K562 (cell line): ENCODE measurements at regions not wholly inside any gene's neighbourhood (a gene's known extent, or its start where the extent isn't known, plus 50 kb on each side); places are given as distances from the start of the nearest gene placed in this dataset.

Source experiments
- ATAC-seq: fragments of 200-7000 bp; cut with Tn5 transposase; 3 replicates; pipeline ENCODE4 v1.9.1; 2020; ENCODE audit warnings: moderate library complexity
- BruUV-seq: library from RNA; stranded (reverse); fragments of 400-500 nt; replicated peaks from 2 replicates; lab custom pipeline; 2021; lab: Mats Ljungman, UMichigan
- CTCF ChIA-PET: fragments of 300-600 bp; formaldehyde crosslinking; extraction: SDS; loops from one replicate; lab custom pipeline; 2021; ENCODE audit warnings: low intra/inter-chr PET ratio; lab: Yijun Ruan, JAX
- POLR2A ChIA-PET: fragments of 300-600, 350-650 bp; sonication (Branson Sonifier 250); formaldehyde crosslinking; extraction: SDS; loops from one replicate; lab custom pipeline; 2021; ENCODE audit warnings: antibody characterized with exemption, inconsistent platforms; lab: Yijun Ruan, JAX
- DNase-seq, 4 experiments: peaks; one replicate each; pipeline versions ENCODE4 v3.0.0 to v3.0.0-alpha.2; 2011 to 2018; ENCODE audit warnings: low spot score in 3 of 4, mixed read lengths in 3 of 4; ENCODE audit errors: extremely low read depth in 1 of 4
- FAIRE-seq: peaks from 2 replicates; lab custom pipeline; 2011; peaks lifted over from hg19 to GRCh38; lab: Jason Lieb, UNC
- H2AFZ ChIP-seq: 2 replicates; pipeline ENCODE4 v1.6.0; 2011; ENCODE audit warnings: low read depth, low read length, control low read depth, inconsistent platforms
- H3K27ac ChIP-seq: fragments of 200-600 bp; 3 replicates; pipeline ENCODE4 v1.8.0; 2011; ENCODE audit warnings: low read depth, mild to moderate bottlenecking, control low read depth, inconsistent platforms, low read length, moderate library complexity, mixed read lengths; ENCODE audit errors: extremely low read depth
- H3K27me3 ChIP-seq, 2 experiments: fragments of 300-600 bp in 1 of 2; 2 replicates in 1 of 2; 3 replicates in 1 of 2; pipeline versions ENCODE4 v1.6.0 to v1.8.0; 2011; ENCODE audit warnings: inconsistent platforms in 2 of 2, low read length in 2 of 2, mild to moderate bottlenecking in 1 of 2, mixed read lengths in 1 of 2, moderate library complexity in 1 of 2; ENCODE audit not compliant: control insufficient read depth in 2 of 2, insufficient read depth in 2 of 2
- H3K36me3 ChIP-seq: fragments of 300-600 bp; 3 replicates; pipeline ENCODE4 v1.8.0; 2011; ENCODE audit warnings: mild to moderate bottlenecking, low read length, inconsistent platforms; ENCODE audit not compliant: control insufficient read depth, insufficient read depth
- H3K4me1 ChIP-seq, 2 experiments: fragments of 200-600 bp in 1 of 2; replicated peaks in 1 of 2; 2 replicates in 1 of 2; 3 replicates in 1 of 2; pipeline versions ENCODE4 v1.5.1 to v1.8.0; 2011; ENCODE audit warnings: inconsistent platforms in 2 of 2, low read length in 2 of 2, mild to moderate bottlenecking in 1 of 2, mixed read lengths in 1 of 2, moderate library complexity in 1 of 2; ENCODE audit not compliant: control insufficient read depth in 2 of 2, insufficient read depth in 2 of 2
- H3K4me2 ChIP-seq: 2 replicates; pipeline ENCODE4 v1.6.1; 2011; ENCODE audit warnings: low read length, control low read depth, inconsistent platforms, mixed read lengths; ENCODE audit not compliant: insufficient read depth
- H3K4me3 ChIP-seq: fragments of 200-600 bp; sonication (generic), shearing (Covaris generic); 2 replicates; pipeline ENCODE4 v1.5.1; 2016; ENCODE audit warnings: control low read depth, inconsistent platforms
- H3K79me2 ChIP-seq: fragments of 200-600 bp; 3 replicates; pipeline ENCODE4 v1.8.0; 2011; ENCODE audit warnings: low read length, inconsistent platforms; ENCODE audit not compliant: control insufficient read depth, insufficient read depth
- H3K9ac ChIP-seq, 2 experiments: 2 replicates each; pipeline versions ENCODE4 v1.6.0 to v1.6.1; 2011; ENCODE audit warnings: low read depth in 2 of 2, low read length in 2 of 2, control low read depth in 1 of 2, inconsistent platforms in 1 of 2, mild to moderate bottlenecking in 1 of 2, mixed read lengths in 1 of 2; ENCODE audit not compliant: insufficient read depth in 1 of 2
- H3K9me1 ChIP-seq: one replicate; pipeline ENCODE4 v1.6.0; 2011; ENCODE audit warnings: inconsistent platforms, mild to moderate bottlenecking, low read length, moderate library complexity; ENCODE audit not compliant: control insufficient read depth, insufficient read depth
- H3K9me3 ChIP-seq: replicated peaks from 2 replicates; pipeline ENCODE4 v1.5.1; 2011; ENCODE audit warnings: low read depth, low read length, inconsistent platforms; ENCODE audit not compliant: control insufficient read depth, insufficient read depth
- H4K20me1 ChIP-seq: replicated peaks from 2 replicates; pipeline ENCODE4 v1.6.1; 2011; ENCODE audit warnings: low read length, inconsistent platforms, mixed read lengths; ENCODE audit not compliant: control insufficient read depth, insufficient read depth
- MYNN ChIP-seq, 2 experiments: sonication (generic); formaldehyde crosslinking in 1 of 2; IDR thresholded peaks; 2 replicates each; pipeline versions ENCODE4 v1.5.0 to v1.6.1; 2016 to 2020; ENCODE audit warnings: antibody characterized with exemption in 1 of 2, missing genetic modification reagents in 1 of 2
- WGBS: fragments of 100-300 bp; shearing (Covaris generic); methylation state at CpG from one replicate; pipeline ENCODE4 v1.1.6; 2016; ENCODE audit warnings: low coverage, mixed read lengths; ENCODE audit not compliant: insufficient coverage; ENCODE audit errors: missing lambda C conversion rate; 5-methylcytosine and 5-hydroxymethylcytosine counted together
- in situ Hi-C: fragments of 300-500 bp; cut with MboI; formaldehyde crosslinking; loops from 4 replicates; pipeline ENCODE4 v1.15.0; 2018; ENCODE audit warnings: inconsistent platforms, mixed read lengths
- intact Hi-C: fragments of 100-400 bp; cut with micrococcal nuclease; formaldehyde crosslinking; loops from 2 replicates; pipeline ENCODE4 v1.14.2; 2022
- TF ChIP-seq, protein P1 (sequence below): IDR thresholded peaks from 3 replicates; pipeline ENCODE4 v1.6.1; 2011; ENCODE audit warnings: borderline replicate concordance, mild to moderate bottlenecking; ENCODE audit not compliant: insufficient read length, insufficient read depth
- TF ChIP-seq, protein P2 (sequence below): fragments of 450-650 bp; formaldehyde crosslinking; conservative IDR thresholded peaks from 2 replicates; pipeline ENCODE4 v1.4.0; 2022; ENCODE audit warnings: mild to moderate bottlenecking, missing genetic modification characterization

DNA sequence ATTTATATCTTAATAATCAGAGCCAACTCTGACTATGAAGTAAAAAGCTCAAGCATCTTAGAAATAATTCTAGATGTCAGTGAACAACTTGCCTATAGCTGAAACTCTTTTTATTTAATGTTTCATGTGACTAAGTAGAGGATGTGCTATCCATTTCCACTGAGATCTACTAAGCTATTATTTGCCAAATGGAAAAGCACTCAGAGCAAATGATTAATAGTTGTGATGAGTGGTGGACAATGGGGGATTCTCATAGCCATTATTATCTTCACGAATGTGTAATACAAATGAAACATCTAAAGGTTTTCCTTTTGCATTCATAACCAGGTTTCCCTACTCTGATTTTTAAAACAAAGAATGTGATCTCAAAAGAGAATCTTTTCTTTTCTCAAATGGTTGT lies 126.6 kb upstream of the GNAI1 start:
- ATAC-seq, result no peak
- no peak overlapping the region for H3K4me3 ChIP-seq
- no peak overlapping the region for H3K9ac ChIP-seq
- FAIRE-seq, result no peak
- H3K9me1 ChIP-seq, result no peaks in the 10 kb centered on the region
- TF ChIP-seq, protein P1, sequence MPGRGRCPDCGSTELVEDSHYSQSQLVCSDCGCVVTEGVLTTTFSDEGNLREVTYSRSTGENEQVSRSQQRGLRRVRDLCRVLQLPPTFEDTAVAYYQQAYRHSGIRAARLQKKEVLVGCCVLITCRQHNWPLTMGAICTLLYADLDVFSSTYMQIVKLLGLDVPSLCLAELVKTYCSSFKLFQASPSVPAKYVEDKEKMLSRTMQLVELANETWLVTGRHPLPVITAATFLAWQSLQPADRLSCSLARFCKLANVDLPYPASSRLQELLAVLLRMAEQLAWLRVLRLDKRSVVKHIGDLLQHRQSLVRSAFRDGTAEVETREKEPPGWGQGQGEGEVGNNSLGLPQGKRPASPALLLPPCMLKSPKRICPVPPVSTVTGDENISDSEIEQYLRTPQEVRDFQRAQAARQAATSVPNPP, result no peak
- TF ChIP-seq MYNN (IDR thresholded peaks at IDR 0.05) (no peak), MYNN (CRISPR knock-in tag; IDR thresholded peaks at IDR 0.05) (no peak)
- TF ChIP-seq, protein P2, sequence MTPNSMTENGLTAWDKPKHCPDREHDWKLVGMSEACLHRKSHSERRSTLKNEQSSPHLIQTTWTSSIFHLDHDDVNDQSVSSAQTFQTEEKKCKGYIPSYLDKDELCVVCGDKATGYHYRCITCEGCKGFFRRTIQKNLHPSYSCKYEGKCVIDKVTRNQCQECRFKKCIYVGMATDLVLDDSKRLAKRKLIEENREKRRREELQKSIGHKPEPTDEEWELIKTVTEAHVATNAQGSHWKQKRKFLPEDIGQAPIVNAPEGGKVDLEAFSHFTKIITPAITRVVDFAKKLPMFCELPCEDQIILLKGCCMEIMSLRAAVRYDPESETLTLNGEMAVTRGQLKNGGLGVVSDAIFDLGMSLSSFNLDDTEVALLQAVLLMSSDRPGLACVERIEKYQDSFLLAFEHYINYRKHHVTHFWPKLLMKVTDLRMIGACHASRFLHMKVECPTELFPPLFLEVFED, result no peak
- no peaks in the 10 kb centered on the region for H3K9me3 ChIP-seq
- no peak overlapping the region for H2AFZ ChIP-seq
- no TSS peak for BruUV-seq
- no peaks in the 10 kb centered on the region for H3K4me1 ChIP-seq
- H3K79me2 ChIP-seq, result no peaks in the 10 kb centered on the region
- ChIA-PET CTCF (no interaction called here), POLR2A (no interaction called here)
- no peaks in the 10 kb centered on the region for H3K36me3 ChIP-seq
- intact Hi-C loops, result no loop called here
- DNase-seq, result no peak
- H4K20me1 ChIP-seq, result no peaks in the 10 kb centered on the region
- no peaks in the 10 kb centered on the region for H3K27me3 ChIP-seq
- H3K4me2 ChIP-seq, result no peak overlapping the region
- H3K27ac ChIP-seq, result no peak overlapping the region
- in situ Hi-C loops, result no loop called here
- 0% methylated on average over 1 of the region's 1 CpG for WGBS
